ACHN (cell line): ENCODE measurements at regions not wholly inside any gene's neighbourhood (a gene's known extent, or its start where the extent isn't known, plus 50 kb on each side); places are given as distances from the start of the nearest gene placed in this dataset.
"Not testable (repeated sequence)": the region's sequence is repeated elsewhere in the genome, so short reads cannot be mapped to it uniquely, and the experiment has no call there.

Experiments used
- DNase-seq: peaks from one replicate; pipeline ENCODE4 v3.0.0-alpha.2; 2015
- in situ Hi-C: cut with HindIII; loops from 2 replicates; pipeline ENCODE4 v1.10.0; 2017; ENCODE audit warnings: low sequenced_read_pairs, low pct_ligation_motif_present, low pct_unique_long_range_greater_than_20kb

DNA sequence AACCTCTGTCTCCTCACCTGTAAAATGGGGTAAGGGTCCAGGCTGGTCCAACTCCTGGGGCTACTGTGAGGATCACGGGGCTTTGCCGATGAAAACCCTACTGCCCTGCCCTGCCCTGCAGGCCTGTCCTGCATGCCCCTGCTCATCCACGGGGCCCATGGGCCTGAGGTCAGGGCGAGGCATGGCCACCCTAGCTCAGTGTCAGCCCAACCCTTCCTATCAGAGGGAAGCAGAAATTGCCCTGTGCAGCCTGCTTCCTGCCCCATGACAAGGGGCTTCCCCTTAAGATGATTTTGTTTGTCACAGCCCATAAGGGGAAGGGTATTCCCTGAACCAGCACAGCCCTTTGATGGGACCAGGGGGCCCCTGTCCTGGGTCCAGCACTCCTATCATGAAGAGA, 353.6 kb upstream of the ID2 start:
- in situ Hi-C loops = no loop called here
- no peak for DNase-seq

GRCh38 chr2:8329660-8330622, 351.9 kb upstream of the ID2 start:
- no peak for DNase-seq
- in situ Hi-C loops = no loop called here

DNA sequence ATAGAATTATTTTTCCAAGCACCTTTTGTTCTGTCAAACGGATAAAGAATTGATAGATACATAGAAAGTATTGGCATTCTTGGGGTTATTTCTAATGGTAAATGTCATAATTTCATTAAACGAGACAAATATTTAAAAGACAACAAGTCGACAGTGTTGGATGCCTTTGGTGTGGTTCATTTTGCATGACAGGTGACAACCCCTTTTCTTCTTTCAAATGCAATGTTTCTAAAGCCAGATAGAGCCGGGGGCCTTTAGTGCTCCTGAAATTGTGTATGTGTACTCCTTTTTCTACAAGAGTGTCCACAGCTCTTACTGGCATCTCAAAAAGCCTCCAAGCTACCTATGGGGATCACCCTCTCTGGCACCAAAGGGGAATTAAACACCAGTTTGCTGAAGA, 350.8 kb upstream of the ID2 start:
- in situ Hi-C loops = no loop called here
- no peak for DNase-seq

DNA sequence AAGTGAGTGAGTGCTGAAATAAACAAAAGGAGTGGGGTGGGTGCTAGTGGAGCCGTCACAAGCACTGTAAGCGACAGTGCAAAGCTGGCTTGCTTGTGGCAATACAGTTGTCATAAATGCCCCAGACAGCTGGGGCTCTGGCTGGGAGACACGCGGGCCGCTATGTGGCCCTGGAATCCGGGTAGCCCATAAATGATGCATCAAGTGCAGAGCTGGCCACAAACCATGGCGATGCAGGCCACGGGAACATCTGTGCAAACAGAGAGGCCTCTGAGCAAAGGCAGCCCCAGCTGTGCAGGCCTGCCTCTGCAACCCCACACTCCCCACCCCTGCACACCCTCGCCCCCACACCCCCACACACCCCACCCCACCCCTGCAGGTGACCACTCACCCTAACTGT, 349.2 kb upstream of the ID2 start:
- DNase-seq = no peak
- in situ Hi-C loops = no loop called here

- no peak for DNase-seq
- in situ Hi-C loops = no loop called here
Measured at GRCh38 chr2:8333177-8333831, 348.6 kb upstream of the ID2 start.

GRCh38 chr2:8333832-8334187, 348.0 kb upstream of the ID2 start:
- in situ Hi-C loops = not testable (repeated sequence)

GRCh38 chr2:8334866-8335325, 347.0 kb upstream of the ID2 start:
- in situ Hi-C loops = no loop called here
- DNase-seq = no peak

More at GRCh38 chr2:8333832-8334187, 348.0 kb upstream of the ID2 start:
- DNase-seq = not testable (repeated sequence)

GRCh38 chr2:8335801-8336200, 346.1 kb upstream of the ID2 start:
- in situ Hi-C loops = no loop called here
- DNase-seq = no peak

- no peak for DNase-seq
- in situ Hi-C loops = no loop called here
Measured at GRCh38 chr2:8337321-8337720, 344.5 kb upstream of the ID2 start.

GRCh38 chr2:8342407-8342806, 339.4 kb upstream of the ID2 start:
- in situ Hi-C loops = no loop called here

GRCh38 chr2:8343031-8343430, 338.8 kb upstream of the ID2 start:
- DNase-seq = no peak
- in situ Hi-C loops = no loop called here

More at GRCh38 chr2:8342407-8342806, 339.4 kb upstream of the ID2 start:
- DNase-seq = no peak

DNA sequence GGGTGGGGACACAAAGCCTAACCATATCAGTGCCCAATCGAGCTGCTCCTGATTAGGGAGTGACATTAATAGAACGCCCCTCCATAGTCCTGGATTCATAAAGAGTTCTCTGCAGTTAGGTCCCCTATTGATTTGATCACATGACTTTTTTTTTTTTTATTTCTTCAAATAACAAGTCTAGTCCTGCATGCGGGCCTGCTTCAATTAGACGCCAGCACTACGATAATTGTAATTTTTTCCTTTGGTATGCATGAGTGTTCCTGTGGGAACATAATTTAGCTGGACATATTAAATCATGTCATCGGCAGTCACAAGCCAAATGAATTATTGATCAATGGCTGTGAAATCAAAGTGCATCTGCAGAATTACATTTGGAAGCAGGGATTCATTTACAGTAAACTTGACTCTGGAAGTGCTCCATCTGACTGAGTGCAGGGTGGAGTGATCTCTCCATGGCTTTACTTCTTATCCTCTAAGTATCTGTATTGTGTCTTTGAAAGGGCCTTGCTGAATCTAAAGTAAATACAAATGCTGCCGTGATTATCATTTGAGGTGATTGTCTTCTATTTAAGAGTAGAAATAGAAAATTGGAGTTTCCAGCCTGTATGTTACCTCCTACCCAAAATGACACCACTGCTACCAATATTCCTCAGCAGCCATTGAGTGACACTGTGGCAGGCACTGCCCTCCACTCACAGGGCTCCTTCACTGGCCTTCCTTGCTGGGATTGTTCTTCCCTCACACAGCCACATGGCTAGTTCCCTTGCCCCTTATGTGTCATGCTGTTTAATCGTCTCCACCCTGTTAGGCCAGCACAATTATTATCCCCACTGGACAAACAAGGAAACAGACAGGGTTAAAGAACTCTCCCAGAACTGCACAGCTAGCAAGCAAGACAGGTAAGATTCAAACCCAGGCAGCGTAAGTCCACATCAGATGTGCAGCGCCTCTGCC, 337.4 kb upstream of the ID2 start:
- no peak for DNase-seq
- in situ Hi-C loops = no loop called here

DNA sequence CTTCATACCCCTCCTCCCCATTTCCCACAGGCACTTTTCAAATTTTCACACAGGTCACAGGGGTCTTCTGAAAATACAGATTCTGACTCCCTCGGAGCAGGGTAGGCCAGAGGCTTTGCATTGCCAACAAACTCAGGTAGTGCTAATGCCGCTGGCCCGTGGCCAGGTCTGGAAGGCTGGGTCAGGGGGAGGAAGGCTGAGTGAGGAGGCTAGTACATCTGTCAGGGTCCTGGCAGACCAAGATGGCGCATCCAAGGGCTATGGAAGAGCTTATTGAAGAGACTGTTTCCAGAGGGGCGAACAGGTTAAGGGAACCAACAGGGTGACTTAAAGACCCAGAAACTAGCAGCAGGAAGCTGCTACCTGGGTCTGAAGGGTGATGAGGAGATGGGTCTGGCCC, 336.7 kb upstream of the ID2 start:
- DNase-seq = no peak
- in situ Hi-C loops = no loop called here

DNA sequence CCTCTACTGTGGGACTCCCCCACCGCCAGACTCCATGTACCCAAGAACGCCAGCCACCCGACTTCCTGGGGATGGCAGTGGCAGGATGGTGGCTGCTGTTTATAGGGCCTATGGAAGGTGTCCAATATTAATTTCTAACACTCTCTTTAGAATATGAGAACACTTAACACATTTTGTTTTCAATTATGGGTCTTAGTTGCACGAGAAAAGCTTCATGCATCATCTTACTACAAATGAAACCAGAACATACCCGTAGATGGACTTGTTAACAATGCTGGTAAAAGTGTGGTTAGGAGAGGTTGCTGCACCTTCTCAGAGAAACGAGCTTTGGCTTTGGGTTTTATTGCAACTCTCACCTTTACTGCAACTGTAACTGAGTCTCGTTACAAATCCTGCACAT, 335.6 kb upstream of the ID2 start:
- in situ Hi-C loops = no loop called here
- no peak for DNase-seq

- in situ Hi-C loops = no loop called here
- DNase-seq = no peak
Measured at GRCh38 chr2:8346706-8347430, 335.0 kb upstream of the ID2 start.

GRCh38 chr2:8348911-8349310, 332.9 kb upstream of the ID2 start:
- in situ Hi-C loops, DNase-seq: not testable (repeated sequence)

DNA sequence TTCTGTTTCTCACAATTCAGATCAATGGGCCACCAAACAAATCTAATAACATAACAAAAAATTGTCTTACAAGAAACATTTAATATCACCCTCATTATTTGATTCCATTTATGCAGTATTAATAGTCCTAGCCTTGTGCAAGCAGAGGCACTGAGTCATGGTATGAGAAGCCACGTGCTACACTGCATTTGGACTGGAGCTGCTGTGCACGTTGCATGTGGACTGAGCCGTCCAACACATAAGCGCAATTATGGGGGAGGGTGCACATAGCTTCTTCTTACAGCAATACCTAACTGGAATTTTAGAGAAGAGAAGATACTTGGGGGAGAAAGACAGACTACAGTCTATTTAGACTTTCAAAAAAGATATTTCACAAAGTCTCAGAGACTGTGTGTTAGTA, 329.6 kb upstream of the ID2 start:
- in situ Hi-C loops = no loop called here
- DNase-seq = no peak

- DNase-seq = no peak
- in situ Hi-C loops = no loop called here
Measured at GRCh38 chr2:8352989-8353388, 328.9 kb upstream of the ID2 start.
